HCT116 (cell line): ENCODE measurements at regions not wholly inside any gene's neighbourhood (a gene's known extent, or its start where the extent isn't known, plus 50 kb on each side); places are given as distances from the start of the nearest gene placed in this dataset.

ENCODE experiments used
- ATAC-seq: fragments of 200-7000 bp; cut with Tn5 transposase; 2 replicates; pipeline ENCODE4 v1.9.1; 2020; ENCODE audit warnings: mild to moderate bottlenecking, moderate library complexity
- BruUV-seq: library from RNA; stranded (reverse); fragments of 400-500 nt; replicated peaks from 2 replicates; lab custom pipeline; 2021; lab: Mats Ljungman, UMichigan
- CTCF ChIA-PET: fragments of 300-600 bp; sonication (Branson Sonifier 250); formaldehyde crosslinking; loops from one replicate; lab custom pipeline; 2021; ENCODE audit warnings: antibody characterized with exemption; lab: Charles Lee
- POLR2A ChIA-PET: fragments of 300-600, 350-600 bp; sonication (Branson Sonifier 250); formaldehyde crosslinking; loops from one replicate; lab custom pipeline; 2021; ENCODE audit warnings: antibody characterized with exemption; lab: Charles Lee
- RAD21 ChIA-PET, 2 experiments: fragments of 300-600 bp; sonication (Branson Sonifier 250); formaldehyde crosslinking; loops; one replicate each; lab custom pipeline; 2023; ENCODE audit warnings: low total read pairs in 2 of 2; ENCODE audit not compliant: uncharacterized antibody in 2 of 2, unreplicated experiment in 2 of 2, low non-redundant PET in 1 of 2; lab: Charles Lee
- DNase-seq: peaks from one replicate; pipeline ENCODE4 v3.0.0-alpha.2; 2010; ENCODE audit warnings: low read depth, low spot score
- H2AFZ ChIP-seq: fragments of 200-600 bp; shearing (Covaris generic), sonication (generic); 2 replicates; pipeline ENCODE4 v1.6.1; 2017; ENCODE audit warnings: low read depth, mixed run types, mixed read lengths, antibody characterized with exemption, low read length; ENCODE audit not compliant: poor library complexity, severe bottlenecking
- H3K27ac ChIP-seq: 2 replicates; pipeline ENCODE4 v1.5.1; 2012; ENCODE audit warnings: low read depth, low read length
- H3K27me3 ChIP-seq: fragments of 200-600 bp; sonication (generic); 2 replicates; pipeline ENCODE4 v1.6.1; 2016; ENCODE audit warnings: mixed run types, low read length, mixed read lengths; ENCODE audit not compliant: insufficient read depth
- H3K36me3 ChIP-seq, 2 experiments: fragments of 200-500 bp in 1 of 2; fragments of 200-600 bp in 1 of 2; sonication (Bioruptor generic) in 1 of 2; sonication (generic) in 1 of 2; 2 replicates each; pipeline versions ENCODE4 v1.5.1 to v1.6.1; 2014 to 2016; ENCODE audit warnings: low read length in 2 of 2, inconsistent platforms in 1 of 2, mixed read lengths in 1 of 2, mixed run types in 1 of 2; ENCODE audit not compliant: insufficient read depth in 2 of 2, control insufficient read depth in 1 of 2
- H3K4me1 ChIP-seq, 2 experiments: fragments of 200-600 bp in 1 of 2; sonication (generic) in 1 of 2; 2 replicates each; pipeline versions ENCODE4 v1.5.1 to v1.6.1; 2012 to 2017; ENCODE audit warnings: low read length in 2 of 2, inconsistent platforms in 1 of 2, mild to moderate bottlenecking in 1 of 2, mixed read lengths in 1 of 2, mixed run types in 1 of 2, moderate library complexity in 1 of 2; ENCODE audit not compliant: insufficient read depth in 2 of 2, control insufficient read depth in 1 of 2
- H3K4me2 ChIP-seq: fragments of 200-600 bp; sonication (generic); 2 replicates; pipeline ENCODE4 v1.6.1; 2017; ENCODE audit warnings: mixed run types, low read length, mixed read lengths
- H3K4me3 ChIP-seq, 2 experiments: fragments of 200-600 bp in 1 of 2; sonication (generic) in 1 of 2; replicated peaks in 1 of 2; 2 replicates each; pipeline ENCODE4 v1.5.1; 2011 to 2016; ENCODE audit warnings: low read length in 2 of 2, control low read depth in 1 of 2, low read depth in 1 of 2, mild to moderate bottlenecking in 1 of 2, mixed read lengths in 1 of 2, mixed run types in 1 of 2
- H3K79me2 ChIP-seq: fragments of 200-600 bp; sonication (generic); 2 replicates; pipeline ENCODE4 v1.6.1; 2017; ENCODE audit warnings: mild to moderate bottlenecking, mixed run types, low read length, moderate library complexity, mixed read lengths; ENCODE audit not compliant: insufficient read depth
- H3K9ac ChIP-seq: fragments of 200-600 bp; sonication (generic); 2 replicates; pipeline ENCODE4 v1.6.1; 2016; ENCODE audit warnings: low read length, mixed read lengths
- H3K9me2 ChIP-seq: fragments of 200-600 bp; sonication (generic), shearing (Covaris generic); 2 replicates; pipeline ENCODE4 v1.6.1; 2017; ENCODE audit warnings: mixed run types, mild to moderate bottlenecking, moderate library complexity; ENCODE audit not compliant: insufficient read depth
- H3K9me3 ChIP-seq, 2 experiments: fragments of 200-500 bp in 1 of 2; fragments of 200-600 bp in 1 of 2; sonication (Bioruptor generic) in 1 of 2; sonication (generic) in 1 of 2; 2 replicates each; pipeline ENCODE4 v1.6.1; 2014 to 2017; ENCODE audit warnings: low read length in 2 of 2, mixed read lengths in 2 of 2, inconsistent platforms in 1 of 2, low read depth in 1 of 2, mild to moderate bottlenecking in 1 of 2, mixed run types in 1 of 2, moderate library complexity in 1 of 2; ENCODE audit not compliant: control insufficient read depth in 1 of 2, insufficient read depth in 1 of 2
- H4K20me1 ChIP-seq: fragments of 200-600 bp; sonication (generic), shearing (Covaris generic); 2 replicates; pipeline ENCODE4 v1.6.1; 2017; ENCODE audit warnings: mixed run types, mild to moderate bottlenecking, moderate library complexity; ENCODE audit not compliant: insufficient read depth
- ATF3 ChIP-seq: IDR thresholded peaks from 2 replicates; pipeline ENCODE4 v1.6.1; 2012
- CEBPB ChIP-seq: IDR thresholded peaks from 2 replicates; pipeline ENCODE4 v1.6.1; 2012; ENCODE audit warnings: low read depth
- CTCF ChIP-seq, 3 experiments: fragments of 200-600 bp in 1 of 3; sonication (generic) in 1 of 3; IDR thresholded peaks in 2 of 3; conservative IDR thresholded peaks in 1 of 3; 2 replicates each; pipeline ENCODE4 v1.5.1; 2012 to 2017; ENCODE audit warnings: low read depth in 2 of 3, low read length in 2 of 3, antibody characterized with exemption in 1 of 3, borderline replicate concordance in 1 of 3, control low read depth in 1 of 3, mild to moderate bottlenecking in 1 of 3, mixed read lengths in 1 of 3, mixed run types in 1 of 3, moderate library complexity in 1 of 3; ENCODE audit not compliant: insufficient read depth in 1 of 3
- EZH2 ChIP-seq: fragments of 200-600 bp; sonication (generic); IDR thresholded peaks from 2 replicates; pipeline ENCODE4 v1.6.1; 2017; ENCODE audit warnings: antibody characterized with exemption, mixed run types
- SP1 ChIP-seq: IDR thresholded peaks from 2 replicates; pipeline ENCODE4 v1.6.1; 2012; ENCODE audit warnings: low read depth
- TCF7L2 ChIP-seq: IDR thresholded peaks from 2 replicates; pipeline ENCODE4 v1.7.0; 2011; ENCODE audit warnings: borderline replicate concordance, inconsistent platforms; ENCODE audit not compliant: insufficient read depth, insufficient read length; ENCODE audit errors: extremely low read depth
- YY1 ChIP-seq: IDR thresholded peaks from 2 replicates; pipeline ENCODE4 v1.6.1; 2011; ENCODE audit warnings: low read length, low read depth, moderate library complexity, mild to moderate bottlenecking; ENCODE audit not compliant: insufficient replicate concordance; ENCODE audit errors: extremely low read depth
- ZFX ChIP-seq: fragments of 450-650 bp; IDR thresholded peaks from 2 replicates; pipeline ENCODE4 v1.6.1; 2017
- intact Hi-C: fragments of 100-400 bp; cut with micrococcal nuclease; formaldehyde crosslinking; loops from 2 replicates; pipeline ENCODE4 v1.10.0; 2022

- no peaks in the 10 kb centered on the region for H3K4me1 ChIP-seq
- H3K27ac ChIP-seq, result no peak overlapping the region
- CTCF ChIA-PET, result no interaction called here
Observed at GRCh38 chr1:239739375-239739774, 352.3 kb upstream of the FMN2 start.

GRCh38 chr1:239739919-239740318, 351.8 kb upstream of the FMN2 start:
- no peak overlapping the region for H3K4me3 ChIP-seq
- H3K4me2 ChIP-seq, result no peak overlapping the region
- no peaks in the 10 kb centered on the region for H3K79me2 ChIP-seq
- DNase-seq (no peak), ATAC-seq (no peak)
- H3K9me2 ChIP-seq, result no peaks in the 10 kb centered on the region
- no peak for TF ChIP-seq ZFX
- TF ChIP-seq CTCF (IDR thresholded peaks at IDR 0.05 in 2 of 3, conservative IDR thresholded peaks at IDR 0.05 in 1 of 3; ENCODE audit: borderline replicate concordance in 1 of 3, insufficient read depth in 1 of 3, low read depth in 2 of 3, low read length in 2 of 3), result no peak
- POLR2A ChIA-PET, result no interaction called here
- no peaks in the 10 kb centered on the region for H3K36me3 ChIP-seq
- intact Hi-C loops, result no loop called here
- no peaks in the 10 kb centered on the region for H4K20me1 ChIP-seq
- H3K27me3 ChIP-seq, result no peaks in the 10 kb centered on the region
- H2AFZ ChIP-seq, result no peak overlapping the region
- H3K4me1 ChIP-seq, result no peaks in the 10 kb centered on the region
- CTCF ChIA-PET, result no interaction called here
- RAD21 ChIA-PET, result no interaction called here
- H3K9ac ChIP-seq, result no peak overlapping the region
- peaks cover 4% of the 10 kb centered on the region in 2 experiments; a peak in 2 of 4 replicates for H3K9me3 ChIP-seq
- BruUV-seq, result no TSS peak
- H3K27ac ChIP-seq, result no peak overlapping the region

More at GRCh38 chr1:239739375-239739774, 352.3 kb upstream of the FMN2 start:
- intact Hi-C loops, result no loop called here
- no peak overlapping the region for H2AFZ ChIP-seq
- H3K36me3 ChIP-seq, result no peaks in the 10 kb centered on the region
- H3K9me3 ChIP-seq, result peaks cover 2 to 4% of the 10 kb centered on the region in 2 experiments; a peak in 2 of 4 replicates
- ChIA-PET RAD21 (no interaction called here), POLR2A (no interaction called here)
- no peaks in the 10 kb centered on the region for H4K20me1 ChIP-seq
- TF ChIP-seq YY1 (no peak), EZH2 (no peak), CEBPB (no peak), TCF7L2 (no peak), ATF3 (no peak), SP1 (no peak)
- no peaks in the 10 kb centered on the region for H3K27me3 ChIP-seq
- H3K4me2 ChIP-seq, result no peak overlapping the region
- no peaks in the 10 kb centered on the region for H3K79me2 ChIP-seq
- no peak for ATAC-seq
- BruUV-seq, result no TSS peak
- H3K9me2 ChIP-seq, result no peaks in the 10 kb centered on the region
- no peak overlapping the region for H3K4me3 ChIP-seq
- no peak for DNase-seq
- no peak overlapping the region for H3K9ac ChIP-seq
